GM03348 (cell line): ENCODE measurements at regions not wholly inside any gene's neighbourhood (a gene's known extent, or its start where the extent isn't known, plus 50 kb on each side); places are given as distances from the start of the nearest gene placed in this dataset.
"Not testable (repeated sequence)": the region's sequence is repeated elsewhere in the genome, so short reads cannot be mapped to it uniquely, and the experiment has no call there.

Experiments used
- DNase-seq: peaks from one replicate; pipeline ENCODE4 v3.0.0; 2012; ENCODE audit warnings: low spot score

DNA sequence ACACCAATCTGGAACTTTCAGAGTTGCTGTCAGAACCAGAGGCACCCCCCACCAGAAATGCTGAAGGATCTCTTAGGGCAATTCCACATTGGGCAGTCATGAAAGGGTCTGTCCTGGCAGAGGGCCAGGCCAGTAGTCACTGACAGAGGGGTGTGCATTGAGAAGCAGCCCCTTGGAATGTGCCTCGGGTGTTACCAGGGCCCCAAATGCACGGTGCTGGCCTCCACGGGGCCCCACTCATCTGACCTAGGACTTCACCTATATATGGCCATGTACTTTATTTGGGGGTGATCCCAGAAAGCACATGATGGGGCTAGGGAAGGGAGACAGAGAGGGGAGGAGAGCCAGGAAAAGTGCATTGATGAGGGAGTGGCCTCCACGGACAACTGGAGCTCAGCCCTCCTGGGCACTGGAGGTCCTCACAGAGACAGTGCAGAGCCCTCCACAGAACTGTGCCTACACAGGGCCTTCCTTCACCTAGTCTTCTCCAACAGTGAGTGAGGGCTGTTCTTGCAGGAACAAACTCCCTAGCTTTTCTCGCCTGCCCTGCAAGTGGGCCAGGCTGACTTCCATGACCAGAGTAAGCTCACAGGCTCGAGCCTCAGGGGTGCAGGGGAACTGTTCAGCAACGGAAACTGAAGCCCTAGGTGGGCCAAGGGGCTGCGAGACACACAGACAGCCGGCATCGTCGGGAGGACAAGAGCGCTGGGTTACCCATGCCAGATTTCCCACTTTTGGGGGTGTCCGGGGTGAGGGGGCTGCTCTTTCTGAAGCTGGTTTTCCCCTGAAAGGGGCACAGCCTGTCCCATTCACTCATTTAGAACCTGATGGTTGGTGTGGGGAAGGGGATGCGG is 136.2 kb downstream of the HMX1 start:
- DNase-seq: peak; percentile 2

DNA sequence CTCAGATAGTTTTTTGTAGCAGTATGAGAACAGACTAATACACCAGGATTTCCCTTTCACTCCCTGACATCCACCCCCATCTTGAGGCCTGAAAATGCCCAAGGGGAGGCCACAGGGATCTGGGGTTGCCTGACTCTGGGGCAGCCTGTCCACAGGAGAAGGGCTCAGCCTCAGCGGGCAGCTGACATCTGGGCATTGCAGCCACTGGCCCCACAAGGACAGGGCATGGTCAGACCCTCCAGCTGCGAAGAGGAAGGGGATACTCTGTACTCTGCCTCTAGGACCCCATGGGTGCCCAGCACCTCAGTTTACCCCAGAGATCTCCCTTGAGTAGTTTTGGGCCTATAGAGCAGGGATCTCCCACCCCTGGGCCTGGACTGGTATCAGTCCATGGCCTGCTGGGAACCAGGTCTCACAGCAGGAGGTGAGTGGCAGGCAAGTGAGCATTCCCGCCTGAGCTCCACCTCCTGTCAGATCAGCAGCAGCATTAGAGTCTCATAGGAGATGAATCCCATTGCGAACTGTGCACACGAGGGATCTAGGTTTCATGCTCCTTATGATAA is 138.9 kb downstream of the HMX1 start:
- peak; percentile 0 for DNase-seq

DNA sequence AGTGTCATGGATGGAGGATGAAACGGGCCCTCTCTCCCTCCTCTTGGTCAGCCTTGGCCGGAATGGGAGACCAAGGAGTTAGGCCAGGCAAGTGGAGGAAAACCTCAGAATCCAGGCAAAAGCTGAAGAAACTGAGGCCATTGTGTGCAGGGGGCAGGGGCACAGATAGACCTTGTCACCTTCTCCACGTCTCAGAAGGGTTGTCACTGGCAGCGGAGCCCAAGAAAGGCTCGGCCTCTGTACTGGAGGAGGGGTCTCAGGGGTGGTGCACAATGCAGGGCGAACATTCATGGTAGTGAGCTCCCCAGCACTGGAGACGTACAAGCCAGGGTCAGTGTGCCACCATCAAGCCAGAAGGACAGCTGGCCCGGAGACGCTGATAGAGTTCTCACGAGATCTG is 139.5 kb downstream of the CPZ start:
- DNase-seq: peak; percentile 1

DNA sequence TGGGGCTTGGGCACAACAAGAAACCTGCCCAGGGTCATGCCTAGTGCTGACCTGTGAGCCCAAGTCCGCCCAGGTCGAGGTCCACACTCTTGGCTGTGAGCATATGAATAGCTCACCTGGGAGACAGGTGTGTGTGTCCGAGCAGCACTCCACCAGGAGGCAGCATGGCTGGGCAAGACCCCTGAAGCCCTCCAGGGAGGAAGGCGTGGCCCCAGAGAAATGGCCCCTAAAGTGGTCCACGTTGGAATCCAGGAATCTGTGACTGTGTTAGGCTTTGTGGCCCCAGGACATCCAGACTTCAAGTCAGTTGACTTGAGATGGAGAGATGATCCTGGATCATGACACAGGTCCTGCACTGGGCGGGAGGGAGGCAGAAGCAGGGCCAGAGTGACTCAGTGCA is 138.8 kb downstream of the CPZ start:
- no peak for DNase-seq

DNA sequence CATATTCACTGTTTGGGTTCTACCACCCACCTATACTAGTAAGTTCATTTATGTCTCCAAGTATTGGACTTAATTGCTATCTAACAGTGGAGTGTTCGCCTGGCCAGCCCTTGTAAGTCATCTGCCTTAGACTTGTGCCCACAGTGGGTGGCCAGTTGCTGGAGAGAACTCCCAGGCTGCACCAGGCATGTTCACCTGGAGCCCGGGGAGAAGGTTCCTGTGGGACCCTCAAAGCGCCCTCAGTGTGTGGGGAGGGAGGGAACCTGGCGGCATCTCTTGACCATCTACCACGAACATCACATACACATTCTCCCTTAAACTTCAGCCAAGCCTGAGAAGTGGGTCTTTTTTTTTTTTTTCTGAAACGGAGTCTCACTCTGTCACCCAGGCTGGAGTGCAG is 138.1 kb downstream of the CPZ start:
- no peak for DNase-seq

DNA sequence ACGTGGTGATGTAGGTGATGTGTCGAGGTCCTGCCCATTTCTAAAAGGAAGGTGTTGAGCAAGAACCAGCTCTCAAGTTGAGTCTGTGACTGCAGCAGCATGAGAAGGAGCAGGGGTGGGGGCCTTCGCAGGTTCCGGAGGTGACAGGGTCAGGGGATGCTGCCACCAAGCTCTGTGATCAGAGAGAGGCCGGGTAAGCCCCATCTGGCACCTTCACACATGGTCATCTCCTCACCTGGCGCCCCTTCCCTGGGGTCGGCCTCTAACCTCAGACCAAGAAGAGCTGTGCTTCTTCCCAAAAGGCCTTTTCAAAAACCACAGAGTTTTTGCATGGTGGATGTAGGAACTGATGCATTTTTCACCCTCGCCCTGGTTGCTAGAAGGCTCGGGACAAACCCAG is 137.6 kb downstream of the CPZ start:
- no peak for DNase-seq

DNA sequence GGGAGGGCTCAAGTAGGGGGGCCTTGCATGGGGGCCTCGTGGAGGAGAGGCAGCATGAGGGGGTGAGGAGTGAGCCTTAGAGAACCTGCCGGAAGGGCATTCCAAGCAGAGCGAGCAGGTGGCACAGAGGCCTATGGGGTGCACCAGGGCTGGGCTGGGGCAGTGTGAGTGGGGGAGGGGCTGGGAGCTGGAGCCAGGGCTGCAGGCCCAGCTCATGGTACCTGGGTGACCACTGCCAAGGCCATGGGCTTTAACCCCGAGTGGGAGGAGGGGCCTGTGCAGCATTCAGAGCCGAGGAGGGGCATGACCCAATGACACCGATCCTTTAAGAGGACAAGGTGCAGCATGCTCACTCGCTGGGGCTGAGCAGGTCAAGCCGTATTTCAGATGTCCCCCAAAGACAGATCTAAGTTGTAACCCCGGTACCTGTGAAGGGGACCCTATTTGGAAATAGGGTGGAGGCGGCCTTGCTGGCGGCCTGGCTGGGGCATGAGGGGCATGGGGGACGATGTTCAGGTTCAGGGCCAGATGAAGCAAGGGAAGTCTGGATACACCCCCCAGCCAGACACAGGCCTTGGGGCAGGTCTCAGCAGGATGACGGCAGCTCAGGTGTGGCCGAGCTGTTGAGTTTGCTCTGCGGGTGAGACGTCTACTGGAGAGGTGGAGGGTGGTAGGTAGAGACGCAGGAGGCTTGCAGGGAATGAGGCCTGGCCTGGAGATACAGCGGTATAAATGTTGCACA is 137.0 kb downstream of the CPZ start:
- no peak for DNase-seq

DNA sequence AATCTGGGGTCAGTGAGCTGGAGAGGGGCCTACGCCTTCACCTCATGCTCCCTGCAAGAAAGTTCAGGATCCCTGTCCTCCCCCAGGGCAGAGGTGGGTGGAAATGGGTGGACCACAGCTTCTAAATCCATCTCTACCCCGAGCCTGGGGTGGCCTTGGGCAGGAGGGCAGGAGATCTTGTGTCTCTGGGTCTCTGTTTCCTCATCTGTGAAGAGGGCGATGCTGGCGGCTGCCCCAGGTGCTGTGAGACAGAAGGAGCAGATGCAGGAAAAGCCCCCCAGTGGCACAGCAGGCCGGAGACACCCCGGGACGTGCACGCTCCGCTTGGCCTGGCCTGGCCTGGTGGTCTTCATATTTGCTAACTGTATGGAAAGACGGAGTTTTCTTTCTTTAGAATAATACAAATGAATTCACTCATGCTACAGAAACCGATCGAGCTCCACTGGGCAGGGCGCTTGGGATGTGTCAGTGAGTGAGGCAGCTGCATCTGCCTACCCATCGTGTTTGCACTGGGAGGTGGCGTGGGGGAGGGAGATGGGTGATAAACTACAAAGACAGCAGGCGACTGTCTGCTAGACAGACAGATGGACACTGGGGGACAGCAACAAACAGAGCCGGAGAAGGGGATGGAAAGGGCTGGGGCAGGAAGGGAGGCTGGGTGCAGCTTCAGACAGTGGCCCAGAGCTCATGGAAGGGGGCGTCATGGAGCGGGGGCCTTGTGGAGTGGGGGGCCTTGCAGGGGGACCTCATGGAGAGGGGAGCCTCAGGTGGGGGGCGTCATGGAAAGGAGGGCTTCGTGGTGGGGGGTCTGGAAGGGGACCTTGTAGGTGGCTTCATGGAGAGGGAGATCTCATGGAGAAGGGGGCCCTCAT is 136.2 kb downstream of the CPZ start:
- no peak for DNase-seq

DNA sequence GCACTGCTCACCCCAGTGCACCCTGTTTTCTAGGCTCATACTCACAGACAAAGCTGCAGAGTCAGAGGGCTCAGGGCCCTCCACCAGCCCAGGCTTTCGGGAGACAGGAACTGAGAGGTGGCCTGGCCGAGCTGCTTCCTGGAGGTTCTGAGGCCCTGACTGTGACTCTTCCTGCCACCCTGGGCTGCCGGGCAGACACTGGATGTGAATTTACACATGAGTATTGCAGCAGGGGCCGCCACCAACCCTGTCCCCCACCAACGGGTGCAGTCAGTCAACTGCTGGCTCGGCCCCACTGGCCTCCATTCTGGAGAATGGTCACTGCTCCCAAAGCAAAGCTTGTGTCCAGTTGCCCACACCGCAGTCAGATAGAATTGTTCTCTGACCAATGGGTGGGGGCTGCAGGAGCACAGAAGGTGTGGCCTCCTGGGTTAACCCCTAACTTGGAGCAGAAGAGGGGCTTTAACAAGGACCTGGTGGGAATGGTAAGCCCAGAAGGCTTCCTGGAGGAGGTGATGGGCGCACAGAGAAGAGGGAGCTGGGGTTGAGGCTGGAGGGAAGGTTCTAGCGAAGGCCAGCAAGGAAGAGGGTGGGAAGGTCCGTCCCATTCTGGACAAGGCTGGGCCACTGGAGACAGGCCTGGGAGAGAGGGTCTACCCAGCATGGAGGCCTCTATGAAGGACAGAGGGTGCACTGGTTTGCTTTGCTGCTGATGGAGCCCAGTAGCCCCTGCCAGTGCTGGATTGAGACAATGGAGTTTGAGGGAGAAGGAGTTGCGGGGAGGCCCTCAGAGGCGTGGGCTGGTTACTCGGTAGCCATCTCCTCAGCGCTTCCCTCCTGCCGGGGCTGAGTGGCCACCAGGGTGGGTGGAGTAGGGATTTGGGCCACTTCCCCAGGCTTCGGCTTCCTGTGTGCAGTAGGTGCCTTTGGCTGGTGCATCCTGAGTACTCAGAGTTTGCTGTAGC is 135.3 kb downstream of the CPZ start:
- no peak for DNase-seq

DNA sequence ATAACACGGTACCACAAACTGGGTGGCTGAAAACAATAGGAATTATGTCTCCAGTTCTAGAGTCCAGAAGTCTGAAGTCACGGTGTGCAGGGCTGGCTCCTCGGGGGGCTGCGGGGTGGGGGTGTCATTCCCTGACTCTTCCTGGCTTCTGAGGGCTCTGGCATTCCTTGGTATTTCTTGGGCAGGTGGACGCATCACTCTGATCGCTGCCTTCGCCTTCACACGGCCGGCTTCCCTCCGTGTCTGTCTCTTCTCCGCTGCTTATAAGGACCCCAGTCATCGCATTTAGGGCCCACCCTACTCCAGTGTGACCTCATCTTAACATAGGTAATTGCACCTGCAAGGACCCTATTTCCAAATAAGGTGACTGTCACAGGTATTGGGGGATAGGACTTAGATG is 134.6 kb downstream of the CPZ start:
- no peak for DNase-seq

DNA sequence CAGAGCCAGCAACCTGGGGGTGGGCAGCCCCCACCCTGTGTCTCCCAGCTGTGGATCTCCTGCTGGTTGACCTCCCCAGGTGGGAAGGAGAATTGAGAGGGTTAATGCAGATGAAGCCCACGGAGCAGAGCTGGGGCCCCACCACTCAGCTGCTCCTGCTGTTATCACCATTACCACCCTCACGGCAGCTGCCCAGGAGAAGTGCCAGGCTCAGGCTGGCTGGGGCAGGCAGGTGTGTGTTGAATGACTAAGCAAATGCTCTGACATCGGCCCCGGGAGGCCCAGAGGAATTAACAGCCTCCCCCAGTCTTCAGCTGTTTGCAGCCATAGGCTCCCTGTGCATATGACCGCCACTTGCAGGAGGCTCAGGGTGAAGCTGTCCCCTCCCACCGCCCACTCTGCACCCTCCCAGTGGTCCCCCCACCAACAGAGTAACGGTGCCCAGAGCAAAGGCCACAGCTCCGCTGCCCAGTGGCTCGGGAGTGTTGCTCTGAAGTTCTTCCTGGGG is 133.8 kb downstream of the CPZ start:
- no peak for DNase-seq

DNA sequence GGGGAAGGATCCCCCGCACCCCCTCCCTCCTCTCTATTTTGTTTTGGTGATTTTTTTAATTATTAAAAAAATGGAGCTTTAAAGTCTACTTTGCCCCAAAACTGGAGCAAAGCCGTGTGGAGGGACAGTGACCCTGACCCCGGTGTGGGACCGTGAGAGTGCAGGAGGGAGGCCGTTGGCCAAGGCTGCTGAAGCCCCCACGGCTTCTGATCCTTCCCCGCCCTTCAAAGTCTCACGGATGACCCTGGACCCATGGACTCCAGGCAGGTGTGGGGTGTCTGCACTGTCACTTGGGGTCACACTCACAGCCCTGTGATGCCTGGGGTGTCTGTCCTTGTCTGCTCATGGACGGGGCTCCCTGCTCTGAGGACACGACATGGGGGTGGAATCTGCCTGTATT is 133.3 kb downstream of the CPZ start:
- DNase-seq: no peak

DNA sequence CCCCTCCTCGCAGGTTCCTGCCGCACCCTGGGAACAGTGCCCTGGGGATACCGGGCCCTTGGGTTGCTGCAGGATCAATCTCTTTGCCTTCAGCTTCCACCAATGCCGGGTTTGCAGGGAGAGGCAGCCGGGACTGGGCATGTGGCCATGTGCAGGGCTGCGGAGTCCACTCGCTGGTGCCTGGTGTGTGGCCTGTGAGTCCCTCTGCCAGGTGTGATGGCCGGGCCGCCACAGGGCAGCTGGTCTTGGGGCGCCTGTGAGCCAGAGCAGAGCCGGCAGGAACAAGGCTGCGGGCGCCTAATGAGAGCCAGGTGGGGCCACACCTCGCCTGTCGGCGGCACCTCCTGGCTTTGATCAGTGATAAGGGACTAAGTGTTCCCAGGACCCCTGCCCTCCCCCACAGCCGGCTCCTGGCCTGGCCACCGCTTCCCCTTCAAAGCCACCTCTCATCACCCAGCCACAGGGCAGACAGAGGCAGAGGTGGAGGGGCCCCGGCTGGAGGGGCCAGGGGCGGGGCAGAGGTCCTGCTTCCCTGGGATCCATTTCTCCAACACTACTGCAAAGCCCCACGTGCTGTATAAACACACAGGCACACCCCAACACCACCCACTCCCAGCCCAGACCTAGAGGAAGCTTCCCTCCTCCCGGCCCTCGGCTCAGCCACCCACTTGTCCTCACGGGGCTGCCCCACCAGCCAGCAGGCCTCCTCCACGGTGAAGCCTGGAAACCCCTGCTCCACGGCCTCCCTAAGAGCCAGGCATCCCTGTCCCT is 132.7 kb downstream of the CPZ start:
- no peak for DNase-seq

DNA sequence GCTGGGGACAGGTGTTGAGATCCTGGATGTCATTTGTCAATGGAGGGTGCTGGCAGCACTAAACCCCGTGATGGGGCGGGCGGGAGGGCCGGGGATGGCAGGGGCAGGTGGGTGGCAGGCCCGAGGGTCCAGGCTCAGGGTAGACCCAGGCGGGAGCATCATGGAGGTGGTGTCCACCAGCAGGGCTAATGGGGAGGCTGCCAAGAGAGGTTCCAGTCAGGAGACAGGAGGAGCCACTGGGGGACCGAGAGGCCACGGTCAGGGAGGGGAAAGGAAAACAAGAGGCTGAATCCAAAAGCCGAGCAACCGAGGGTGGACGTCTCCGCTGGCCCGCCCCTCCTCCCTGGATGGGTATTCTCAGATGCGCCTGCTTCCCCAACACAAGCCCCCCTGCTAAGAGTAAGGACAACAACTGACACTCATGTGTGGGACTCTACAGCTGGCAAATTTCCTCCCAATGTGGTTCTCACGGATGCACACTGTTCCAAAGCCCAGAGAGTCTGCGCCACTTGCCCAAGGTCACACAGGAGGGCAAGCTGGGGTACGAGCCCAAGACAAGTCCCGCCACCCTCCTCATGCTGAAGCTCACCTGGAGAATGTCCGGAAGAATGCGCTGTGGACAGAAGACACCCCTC is 132.0 kb downstream of the CPZ start:
- DNase-seq: no peak

DNA sequence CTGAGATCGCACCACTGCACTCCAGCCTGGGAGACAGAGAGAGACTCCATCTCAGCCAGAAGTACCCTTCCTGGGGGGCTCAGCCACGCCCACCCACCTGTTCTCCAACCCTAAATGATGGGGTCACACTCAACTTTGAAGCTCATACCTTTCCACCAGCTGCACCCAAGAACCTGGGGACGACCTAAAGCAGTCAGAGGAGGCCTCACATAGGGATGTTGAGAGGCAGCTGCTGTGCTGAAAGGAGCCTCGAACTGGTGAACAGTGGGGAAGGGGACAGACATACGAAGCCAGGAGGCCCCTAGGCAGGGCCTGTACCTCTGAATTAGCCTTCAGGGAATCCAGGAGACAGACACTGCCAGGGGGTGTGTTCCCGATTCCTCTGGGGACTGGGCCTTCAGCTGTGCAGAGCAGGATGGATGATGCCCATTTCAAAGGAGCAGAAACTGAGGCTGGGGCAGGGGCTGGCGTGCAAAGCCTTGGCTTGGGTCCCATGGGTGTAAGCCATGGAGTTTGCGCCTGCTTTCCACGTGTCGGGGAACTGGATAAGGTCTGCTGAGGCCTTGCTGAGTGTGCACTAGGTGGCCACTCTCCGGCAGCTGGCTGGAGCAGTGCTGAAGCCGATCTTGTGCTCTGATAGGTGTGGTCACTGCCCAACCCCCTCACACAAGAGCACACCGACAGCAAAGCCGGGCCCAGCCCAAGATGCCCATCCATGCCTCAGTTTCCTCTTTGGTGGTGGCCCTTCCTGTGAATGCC is 130.8 kb downstream of the CPZ start:
- no peak for DNase-seq

DNA sequence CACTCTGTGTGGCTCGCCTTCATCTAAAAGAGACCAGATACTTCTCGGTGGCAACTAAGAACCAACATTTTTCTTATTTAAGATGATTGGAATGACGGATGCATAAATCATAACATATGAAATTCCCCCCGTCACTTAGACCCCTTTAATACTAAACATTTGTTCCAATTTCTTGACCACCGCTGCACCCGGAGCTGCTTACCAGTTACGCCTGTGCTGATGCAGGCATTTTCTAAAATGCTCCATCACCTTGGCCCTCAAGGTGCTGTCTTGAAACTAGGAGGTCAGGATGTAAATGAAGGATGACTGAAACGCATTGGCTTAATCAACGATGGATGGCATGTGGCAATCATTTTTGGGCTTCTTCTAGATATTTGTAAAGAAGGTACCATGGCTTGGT is 130.0 kb downstream of the CPZ start:
- DNase-seq: no peak

DNA sequence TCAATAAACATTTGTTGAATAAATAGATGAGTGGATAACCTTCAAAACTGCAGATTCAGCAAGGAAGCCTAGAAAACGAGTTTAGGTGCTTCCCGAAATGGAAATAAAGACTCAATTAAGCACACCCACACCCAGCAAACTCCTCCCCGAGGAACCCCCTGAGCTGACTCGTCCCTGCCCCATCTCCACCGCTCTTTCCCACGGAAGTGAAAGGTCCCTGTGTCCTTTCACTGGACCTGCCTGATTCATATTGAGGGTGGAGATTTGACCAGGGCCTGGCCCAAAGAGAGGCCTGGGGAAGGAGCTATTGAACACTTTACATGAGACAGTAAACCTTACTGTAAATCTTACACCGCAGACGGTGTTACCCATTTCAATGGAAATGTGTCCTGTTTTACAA is 129.1 kb downstream of the CPZ start:
- DNase-seq: no peak

DNA sequence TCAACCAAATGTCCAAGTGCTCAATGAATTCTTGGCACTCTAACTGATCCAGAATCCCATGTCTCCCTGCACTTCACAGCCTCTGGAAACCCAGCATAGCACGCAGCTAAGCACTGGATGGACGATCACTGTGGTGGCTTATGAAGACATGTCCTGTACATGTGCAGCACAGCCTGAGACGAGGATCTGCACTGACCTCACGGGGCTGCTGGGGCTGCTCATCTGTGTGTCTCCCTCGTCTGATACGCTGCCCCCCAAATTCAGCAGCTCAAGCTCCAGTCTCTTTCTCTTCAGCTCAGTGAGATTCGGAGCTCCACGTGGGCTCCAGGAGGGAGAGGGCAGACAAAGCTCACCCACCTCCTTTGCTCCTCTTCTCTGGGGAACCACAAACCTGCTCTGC is 126.9 kb downstream of the CPZ start:
- DNase-seq: no peak

DNA sequence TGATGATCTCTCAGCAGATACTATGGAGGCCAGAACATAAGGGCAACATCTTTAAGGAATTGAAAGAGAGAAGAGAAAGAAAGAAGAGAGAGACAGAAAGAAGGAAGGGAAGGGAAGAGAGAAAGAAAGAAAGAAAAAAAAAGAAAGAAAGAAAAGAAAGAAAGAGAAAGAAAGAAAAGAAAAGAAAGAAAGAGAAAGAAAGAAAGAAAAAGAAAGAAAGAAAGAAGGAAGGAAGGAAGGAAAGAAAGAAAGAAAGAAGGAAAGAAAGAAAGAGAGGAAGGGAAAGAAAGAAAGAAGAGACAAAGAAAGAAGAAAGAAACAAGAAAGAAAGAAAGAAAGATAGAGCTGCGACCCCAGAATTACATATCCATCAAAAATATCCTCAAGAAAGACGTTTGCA is 124.9 kb downstream of the CPZ start:
- DNase-seq: not testable (repeated sequence)
